Dendritic cell treated with granulocyte-macrophage colony-stimulating factor and Interleukin-4, amounts not matched to agents 40 ng/mL and 50 ng/mL, for 4 days (primary cell): ENCODE measurements at regions not wholly inside any gene's neighbourhood (a gene's known extent, or its start where the extent isn't known, plus 50 kb on each side); places are given as distances from the start of the nearest gene placed in this dataset.

Source experiments
- H3K27ac Mint-ChIP-seq: one replicate; pipeline ENCODE4 v1.8.0; 2022; ENCODE audit warnings: mild to moderate bottlenecking, mixed read lengths
- H3K27me3 Mint-ChIP-seq: one replicate; pipeline ENCODE4 v1.8.0; 2022; ENCODE audit warnings: mild to moderate bottlenecking, mixed read lengths
- H3K36me3 Mint-ChIP-seq: one replicate; pipeline ENCODE4 v1.8.0; 2022; ENCODE audit warnings: low read depth, mixed read lengths
- H3K4me1 Mint-ChIP-seq: one replicate; pipeline ENCODE4 v1.8.0; 2022; ENCODE audit warnings: low read depth, mixed read lengths
- H3K4me3 Mint-ChIP-seq: one replicate; pipeline ENCODE4 v1.8.0; 2022; ENCODE audit warnings: mild to moderate bottlenecking, moderate library complexity, mixed read lengths
- H3K9me3 Mint-ChIP-seq: one replicate; pipeline ENCODE4 v1.8.0; 2022; ENCODE audit warnings: mixed read lengths
- intact Hi-C: fragments of 100-400 bp; cut with micrococcal nuclease; formaldehyde crosslinking; loops from one replicate; pipeline ENCODE4 v1.15.0; 2022

- Mint-ChIP-seq H3K27me3 (no peaks in the 10 kb centered on the region), H3K4me3 (no peak overlapping the region), H3K9me3 (no peaks in the 10 kb centered on the region), H3K4me1 (no peaks in the 10 kb centered on the region), H3K27ac (no peak overlapping the region), H3K36me3 (no peaks in the 10 kb centered on the region)
- intact Hi-C loops = no loop called here
Measured at GRCh38 chr6:126477678-126478077, 137.8 kb downstream of the CENPW start.

GRCh38 chr6:126480268-126480667 is 140.4 kb downstream of the CENPW start:
- Mint-ChIP-seq H3K4me3 (no peak overlapping the region), H3K4me1 (no peaks in the 10 kb centered on the region), H3K27me3 (no peaks in the 10 kb centered on the region), H3K9me3 (peaks cover 6% of the 10 kb centered on the region), H3K36me3 (no peaks in the 10 kb centered on the region), H3K27ac (no peak overlapping the region)
- intact Hi-C loops = no loop called here

- Mint-ChIP-seq H3K4me1 (no peaks in the 10 kb centered on the region), H3K9me3 (peaks cover 9% of the 10 kb centered on the region)
- intact Hi-C loops = no loop called here
Measured at GRCh38 chr6:126481319-126481718, 141.4 kb downstream of the CENPW start.

GRCh38 chr6:126504792-126505191 is 164.9 kb downstream of the CENPW start:
- no peaks in the 10 kb centered on the region for H3K27me3 Mint-ChIP-seq
- H3K4me3 Mint-ChIP-seq = no peak overlapping the region
- H3K27ac Mint-ChIP-seq = no peak overlapping the region
- no peaks in the 10 kb centered on the region for H3K4me1 Mint-ChIP-seq
- H3K36me3 Mint-ChIP-seq = no peaks in the 10 kb centered on the region
- H3K9me3 Mint-ChIP-seq = peaks cover 39% of the 10 kb centered on the region
- intact Hi-C loops = no loop called here

More at GRCh38 chr6:126481319-126481718, 141.4 kb downstream of the CENPW start:
- no peaks in the 10 kb centered on the region for H3K36me3 Mint-ChIP-seq
- no peaks in the 10 kb centered on the region for H3K27me3 Mint-ChIP-seq
- no peak overlapping the region for H3K4me3 Mint-ChIP-seq
- H3K27ac Mint-ChIP-seq = no peak overlapping the region

- no peaks in the 10 kb centered on the region for H3K27me3 Mint-ChIP-seq
- no peaks in the 10 kb centered on the region for H3K36me3 Mint-ChIP-seq
- peaks cover 7% of the 10 kb centered on the region for H3K9me3 Mint-ChIP-seq
- H3K4me3 Mint-ChIP-seq = no peak overlapping the region
- H3K4me1 Mint-ChIP-seq = no peaks in the 10 kb centered on the region
- intact Hi-C loops = no loop called here
- no peak overlapping the region for H3K27ac Mint-ChIP-seq
Measured at GRCh38 chr6:126513198-126513597, 173.3 kb downstream of the CENPW start.

- H3K27ac Mint-ChIP-seq = no peak overlapping the region
- intact Hi-C loops = no loop called here
- no peaks in the 10 kb centered on the region for H3K36me3 Mint-ChIP-seq
- H3K4me3 Mint-ChIP-seq = no peak overlapping the region
- H3K9me3 Mint-ChIP-seq = no peaks in the 10 kb centered on the region
- H3K27me3 Mint-ChIP-seq = no peaks in the 10 kb centered on the region
- no peaks in the 10 kb centered on the region for H3K4me1 Mint-ChIP-seq
Measured at GRCh38 chr6:126516411-126516810, 176.5 kb downstream of the CENPW start.

- Mint-ChIP-seq H3K4me1 (no peaks in the 10 kb centered on the region), H3K36me3 (no peaks in the 10 kb centered on the region), H3K9me3 (no peaks in the 10 kb centered on the region), H3K27ac (no peak overlapping the region), H3K27me3 (no peaks in the 10 kb centered on the region), H3K4me3 (no peak overlapping the region)
- intact Hi-C loops = no loop called here
Measured at GRCh38 chr6:126524811-126525326, 185.0 kb downstream of the CENPW start.

- intact Hi-C loops = no loop called here
- no peaks in the 10 kb centered on the region for H3K27me3 Mint-ChIP-seq
- no peak overlapping the region for H3K4me3 Mint-ChIP-seq
- H3K27ac Mint-ChIP-seq = no peak overlapping the region
- H3K4me1 Mint-ChIP-seq = no peaks in the 10 kb centered on the region
- H3K36me3 Mint-ChIP-seq = no peaks in the 10 kb centered on the region
- H3K9me3 Mint-ChIP-seq = no peaks in the 10 kb centered on the region
Measured at GRCh38 chr6:126526547-126526946, 186.6 kb downstream of the CENPW start.

- Mint-ChIP-seq H3K9me3 (no peaks in the 10 kb centered on the region), H3K27me3 (no peaks in the 10 kb centered on the region), H3K4me1 (no peaks in the 10 kb centered on the region), H3K27ac (no peak overlapping the region), H3K4me3 (no peak overlapping the region), H3K36me3 (no peaks in the 10 kb centered on the region)
- intact Hi-C loops = no loop called here
Measured at GRCh38 chr6:126526996-126527606, 187.2 kb downstream of the CENPW start.

- no peak overlapping the region for H3K4me3 Mint-ChIP-seq
- intact Hi-C loops = no loop called here
- H3K4me1 Mint-ChIP-seq = no peaks in the 10 kb centered on the region
- H3K9me3 Mint-ChIP-seq = no peaks in the 10 kb centered on the region
- no peaks in the 10 kb centered on the region for H3K36me3 Mint-ChIP-seq
- no peaks in the 10 kb centered on the region for H3K27me3 Mint-ChIP-seq
- no peak overlapping the region for H3K27ac Mint-ChIP-seq
Measured at GRCh38 chr6:126529637-126530362, 189.9 kb downstream of the CENPW start.

GRCh38 chr6:126530775-126531174 is 190.9 kb downstream of the CENPW start:
- Mint-ChIP-seq H3K4me3 (no peak overlapping the region), H3K27me3 (no peaks in the 10 kb centered on the region), H3K27ac (no peak overlapping the region), H3K9me3 (no peaks in the 10 kb centered on the region), H3K36me3 (no peaks in the 10 kb centered on the region), H3K4me1 (no peaks in the 10 kb centered on the region)
- intact Hi-C loops = no loop called here

- Mint-ChIP-seq H3K27ac (no peak overlapping the region), H3K27me3 (no peaks in the 10 kb centered on the region), H3K36me3 (no peaks in the 10 kb centered on the region), H3K9me3 (no peaks in the 10 kb centered on the region), H3K4me1 (no peaks in the 10 kb centered on the region), H3K4me3 (no peak overlapping the region)
- intact Hi-C loops = no loop called here
Measured at GRCh38 chr6:126531286-126531685, 191.4 kb downstream of the CENPW start.

- Mint-ChIP-seq H3K4me3 (no peak overlapping the region), H3K9me3 (no peaks in the 10 kb centered on the region), H3K27ac (no peak overlapping the region), H3K4me1 (no peaks in the 10 kb centered on the region), H3K36me3 (no peaks in the 10 kb centered on the region), H3K27me3 (no peaks in the 10 kb centered on the region)
- intact Hi-C loops = no loop called here
Measured at GRCh38 chr6:126531840-126532239, 191.9 kb downstream of the CENPW start.

GRCh38 chr6:126534401-126534800 is 194.5 kb downstream of the CENPW start:
- intact Hi-C loops = no loop called here
- no peaks in the 10 kb centered on the region for H3K9me3 Mint-ChIP-seq

GRCh38 chr6:126535138-126535537 is 195.2 kb downstream of the CENPW start:
- intact Hi-C loops = no loop called here

More at GRCh38 chr6:126534401-126534800, 194.5 kb downstream of the CENPW start:
- Mint-ChIP-seq H3K27me3 (no peaks in the 10 kb centered on the region), H3K36me3 (no peaks in the 10 kb centered on the region), H3K4me3 (no peak overlapping the region), H3K4me1 (no peaks in the 10 kb centered on the region), H3K27ac (no peak overlapping the region)

More at GRCh38 chr6:126535138-126535537, 195.2 kb downstream of the CENPW start:
- no peaks in the 10 kb centered on the region for H3K27me3 Mint-ChIP-seq
- H3K9me3 Mint-ChIP-seq = no peaks in the 10 kb centered on the region
- no peaks in the 10 kb centered on the region for H3K4me1 Mint-ChIP-seq
- H3K27ac Mint-ChIP-seq = no peak overlapping the region
- no peak overlapping the region for H3K4me3 Mint-ChIP-seq
- no peaks in the 10 kb centered on the region for H3K36me3 Mint-ChIP-seq
